HG02623 (cell line): ENCODE measurements at regions not wholly inside any gene's neighbourhood (a gene's known extent, or its start where the extent isn't known, plus 50 kb on each side); places are given as distances from the start of the nearest gene placed in this dataset.
"Not testable (repeated sequence)": the region's sequence is repeated elsewhere in the genome, so short reads cannot be mapped to it uniquely, and the experiment has no call there.

ENCODE experiments used
- ATAC-seq: cut with Tn5 transposase; IDR thresholded peaks from one replicate; pipeline ENCODE4 v1.9.1; 2021; ENCODE audit warnings: moderate library complexity; ENCODE audit not compliant: unreplicated experiment

- no peak for ATAC-seq
These were observed 76.3 kb upstream of the CUX1 start for GRCh38 chr7:101740981-101741725.

- ATAC-seq: no peak
These were observed 74.0 kb upstream of the CUX1 start for GRCh38 chr7:101743241-101743994.

DNA sequence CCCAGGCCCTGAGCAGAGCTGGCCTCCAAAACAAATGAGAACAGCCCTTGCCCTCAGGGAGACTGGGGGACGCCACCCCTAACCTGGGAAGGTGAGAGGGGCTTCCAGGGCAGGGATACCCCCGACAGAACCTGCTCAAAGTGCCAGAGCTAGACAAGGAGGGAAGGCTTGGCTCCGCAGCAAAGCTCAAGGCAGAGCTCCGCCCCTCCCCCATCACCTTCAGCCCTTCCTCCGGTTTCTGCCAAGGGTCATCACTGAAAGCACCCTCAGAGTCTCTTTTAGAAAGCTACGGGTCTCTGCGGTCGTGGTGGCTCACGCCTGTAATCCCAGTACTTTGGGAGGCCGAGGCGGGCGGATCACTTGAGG is 73.4 kb upstream of the CUX1 start:
- ATAC-seq: no peak

DNA sequence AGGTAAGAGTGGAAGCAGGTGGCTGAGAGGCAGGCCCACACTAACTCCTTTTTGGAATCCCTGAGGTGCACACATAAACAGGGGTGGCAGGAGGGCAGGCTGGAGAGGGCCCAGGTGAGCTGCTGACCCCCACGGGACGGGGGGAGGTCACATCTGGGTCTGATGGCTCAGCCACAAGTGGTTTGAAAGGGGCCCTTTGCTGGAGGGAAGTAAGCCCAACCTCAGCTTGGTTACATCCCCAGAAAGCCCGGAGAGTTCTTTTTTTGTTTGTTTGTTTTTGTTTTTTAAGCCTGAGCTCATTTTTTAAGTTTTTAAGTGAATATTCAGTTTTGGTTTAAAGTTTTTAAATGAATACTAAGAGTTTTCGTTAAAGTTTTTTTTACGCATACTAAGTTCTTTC is 72.8 kb upstream of the CUX1 start:
- no peak for ATAC-seq

- ATAC-seq: no peak
These were observed 71.1 kb upstream of the CUX1 start for GRCh38 chr7:101746314-101746713.

- no peak for ATAC-seq
These were observed 70.2 kb upstream of the CUX1 start for GRCh38 chr7:101747053-101747878.

DNA sequence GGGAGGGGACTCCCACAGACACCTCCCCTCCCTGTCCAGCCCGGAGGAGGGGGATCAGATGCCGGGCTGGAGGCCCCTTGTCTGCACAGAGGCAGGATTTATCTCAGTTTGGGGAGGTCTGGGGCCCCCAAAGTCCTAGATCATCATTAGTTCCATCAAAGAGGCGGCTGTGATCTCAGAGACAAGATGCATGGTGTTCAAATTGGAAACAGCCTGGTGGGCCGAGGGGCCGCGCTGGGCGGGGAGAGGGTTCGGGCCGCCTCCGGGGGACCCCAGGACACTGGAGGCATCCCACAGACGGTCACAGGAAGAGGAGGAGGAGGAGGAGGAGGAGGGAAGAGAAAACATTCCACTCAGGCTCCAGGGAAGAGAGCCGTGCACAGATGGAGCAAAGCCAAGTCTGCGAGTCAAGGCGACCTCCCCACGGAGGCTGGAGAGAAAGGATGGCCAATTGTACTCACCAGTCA is 69.5 kb upstream of the CUX1 start:
- ATAC-seq: no peak

DNA sequence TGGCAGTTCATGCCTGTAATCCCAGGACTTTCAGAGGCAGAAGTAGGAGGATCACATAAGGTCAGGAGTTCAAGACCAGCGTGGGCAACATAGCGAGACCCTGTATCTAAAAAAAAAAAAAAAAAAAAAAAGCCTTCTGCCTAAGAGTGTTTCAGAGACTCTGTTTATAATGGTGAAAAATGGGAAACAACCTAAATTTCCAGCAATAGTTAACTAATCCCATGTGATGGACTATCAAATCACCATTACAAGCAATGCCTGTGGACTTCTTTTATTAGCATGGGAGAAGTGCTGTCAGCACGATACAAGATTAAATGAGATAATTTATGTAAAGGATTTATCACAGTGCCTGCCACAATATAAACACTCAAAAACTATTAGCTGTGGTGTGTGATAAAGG is 67.5 kb upstream of the CUX1 start:
- ATAC-seq: no peak

DNA sequence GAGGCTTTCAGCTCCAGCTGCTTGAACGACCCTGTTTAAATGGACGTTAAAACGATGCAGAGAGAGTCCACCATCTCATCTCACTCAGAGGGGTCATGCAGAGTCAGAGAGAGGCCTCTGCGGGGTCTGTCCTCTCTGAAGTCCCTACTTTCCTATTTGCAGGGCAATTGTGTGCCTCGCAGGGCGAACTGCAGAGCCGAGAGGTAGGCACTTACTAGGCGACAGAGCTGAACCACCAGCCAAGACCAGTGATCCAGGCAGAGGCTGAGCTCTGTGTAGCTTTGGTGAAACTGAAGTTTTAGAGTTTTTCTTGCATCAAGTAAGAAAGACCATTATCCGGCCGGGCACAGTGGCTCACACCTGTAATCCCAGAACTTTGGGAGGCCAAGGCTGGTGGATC is 64.1 kb upstream of the CUX1 start:
- no peak for ATAC-seq

DNA sequence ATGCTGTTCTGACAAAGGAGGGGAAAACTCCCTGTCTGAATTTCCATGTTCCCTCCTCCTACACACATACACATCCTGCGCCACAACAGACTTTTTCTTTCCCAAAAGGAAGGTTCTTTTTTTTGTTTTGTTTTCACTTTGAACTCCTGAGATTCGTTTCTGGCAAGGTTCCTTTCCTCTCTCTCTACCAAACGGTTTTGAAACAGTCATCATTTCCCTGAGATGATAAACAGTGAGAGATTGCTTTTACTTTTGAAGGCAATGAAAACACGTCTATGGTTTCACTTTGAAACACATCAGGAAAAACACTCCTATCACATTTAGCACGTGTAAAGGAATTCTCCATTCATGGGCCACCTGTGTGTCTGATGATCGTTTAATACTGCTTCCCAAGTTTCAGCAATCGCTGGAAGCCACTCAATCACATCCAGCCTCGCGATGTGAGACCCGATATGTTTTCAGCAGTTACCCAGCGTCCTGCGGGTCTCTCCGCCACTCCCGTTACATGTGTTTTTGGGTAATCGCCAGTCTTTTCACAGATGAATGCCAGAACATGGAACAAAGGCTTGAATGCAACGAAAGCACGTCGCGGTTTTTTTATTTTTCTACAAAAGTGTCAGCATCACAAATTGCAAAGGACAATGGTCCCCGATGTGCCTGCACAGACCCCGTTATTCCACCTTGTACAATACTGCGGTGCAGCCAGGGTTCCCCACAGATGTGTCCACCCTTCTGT is 62.8 kb upstream of the CUX1 start:
- ATAC-seq: no peak

- no peak for ATAC-seq
These were observed 59.5 kb upstream of the CUX1 start for GRCh38 chr7:101757879-101758278.

DNA sequence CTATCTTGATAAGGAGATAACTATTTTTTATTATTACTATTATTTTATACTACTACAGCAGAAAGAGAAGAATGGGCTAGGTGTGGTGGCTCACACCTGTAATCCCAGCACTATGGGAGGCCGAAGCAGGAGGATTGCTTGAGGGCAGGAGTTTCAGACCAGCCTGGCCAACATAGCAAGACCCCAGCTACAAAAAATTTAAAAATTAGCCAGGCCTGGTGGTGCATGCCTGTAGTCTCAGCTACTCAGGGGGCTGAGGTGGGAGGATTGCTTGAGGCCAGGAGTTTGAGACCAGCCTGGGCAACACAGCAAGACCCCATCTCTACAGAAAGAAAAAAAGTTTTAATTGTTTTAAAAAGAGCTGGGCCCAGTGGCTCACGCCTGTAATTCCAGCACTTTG is 58.9 kb upstream of the CUX1 start:
- not testable (repeated sequence) for ATAC-seq

- ATAC-seq: no peak
These were observed 53.2 kb upstream of the CUX1 start for GRCh38 chr7:101764221-101764620.

GRCh38 chr7:101767544-101767943 is 49.9 kb upstream of the CUX1 start:
- ATAC-seq: no peak
